GM12865 (cell line): ENCODE measurements at regions not wholly inside any gene's neighbourhood (a gene's known extent, or its start where the extent isn't known, plus 50 kb on each side); places are given as distances from the start of the nearest gene placed in this dataset.

ENCODE experiments used
- DNase-seq: peaks from one replicate; pipeline ENCODE4 v3.0.0; 2010; ENCODE audit warnings: low read depth
- H3K4me3 ChIP-seq: 2 replicates; pipeline ENCODE4 v1.5.1; 2011; ENCODE audit warnings: mild to moderate bottlenecking, low read depth, low read length, control low read depth
- CTCF ChIP-seq: IDR thresholded peaks from 2 replicates; pipeline ENCODE4 v1.5.1; 2011; ENCODE audit warnings: low read length, control low read depth, low read depth, inconsistent platforms; ENCODE audit not compliant: insufficient read depth; ENCODE audit errors: missing control alignments

GRCh38 chr5:163659568-163659902 lies 154.1 kb downstream of the MAT2B start:
- no peak overlapping the region for H3K4me3 ChIP-seq
- no peak for TF ChIP-seq CTCF
- DNase-seq, result no peak

- DNase-seq, result no peak
- no peak for TF ChIP-seq CTCF
- H3K4me3 ChIP-seq, result no peak overlapping the region
These were observed 155.1 kb downstream of the MAT2B start for GRCh38 chr5:163660486-163660885.

- H3K4me3 ChIP-seq, result no peak overlapping the region
- no peak for TF ChIP-seq CTCF
- no peak for DNase-seq
These were observed 155.9 kb downstream of the MAT2B start for GRCh38 chr5:163661360-163661759.

GRCh38 chr5:163670036-163670435 lies 164.6 kb downstream of the MAT2B start:
- no peak for DNase-seq
- H3K4me3 ChIP-seq, result no peak overlapping the region
- TF ChIP-seq CTCF, result no peak

- H3K4me3 ChIP-seq, result no peak overlapping the region
- no peak for DNase-seq
- TF ChIP-seq CTCF, result no peak
These were observed 171.7 kb downstream of the MAT2B start for GRCh38 chr5:163677092-163677491.

GRCh38 chr5:163682234-163682633 lies 176.8 kb downstream of the MAT2B start:
- DNase-seq, result no peak
- no peak for TF ChIP-seq CTCF
- no peak overlapping the region for H3K4me3 ChIP-seq

GRCh38 chr5:163687414-163687813 lies 182.0 kb downstream of the MAT2B start:
- no peak overlapping the region for H3K4me3 ChIP-seq
- no peak for DNase-seq
- TF ChIP-seq CTCF, result no peak
